Hepatocyte (in vitro differentiated cells): ENCODE measurements at regions not wholly inside any gene's neighbourhood (a gene's known extent, or its start where the extent isn't known, plus 50 kb on each side); places are given as distances from the start of the nearest gene placed in this dataset.

Source experiments
- DNase-seq: peaks from one replicate; pipeline ENCODE4 v3.0.0-alpha.2; 2016; ENCODE audit warnings: low spot score
- H2AFZ ChIP-seq: fragments of 200-600 bp; sonication (generic); 2 replicates; pipeline ENCODE4 v1.6.0; 2016; ENCODE audit warnings: antibody characterized with exemption, mild to moderate bottlenecking
- H3K27ac ChIP-seq: fragments of 200-600 bp; sonication (generic); 2 replicates; pipeline ENCODE4 v1.5.1; 2016; ENCODE audit warnings: mild to moderate bottlenecking
- H3K27me3 ChIP-seq: fragments of 200-600 bp; sonication (generic); 2 replicates; pipeline ENCODE4 v1.6.1; 2016
- H3K36me3 ChIP-seq: fragments of 200-600 bp; sonication (generic); replicated peaks from 2 replicates; pipeline ENCODE4 v1.5.1; 2016; ENCODE audit warnings: low read depth; ENCODE audit not compliant: insufficient read depth
- H3K4me1 ChIP-seq: fragments of 200-600 bp; sonication (generic); 2 replicates; pipeline ENCODE4 v1.5.1; 2016; ENCODE audit warnings: mild to moderate bottlenecking, moderate library complexity; ENCODE audit not compliant: insufficient read depth
- H3K4me2 ChIP-seq: fragments of 200-600 bp; sonication (generic); 2 replicates; pipeline ENCODE4 v1.6.0; 2016
- H3K4me3 ChIP-seq: fragments of 200-600 bp; sonication (generic); 2 replicates; pipeline ENCODE4 v1.5.1; 2016; ENCODE audit warnings: mild to moderate bottlenecking
- H3K79me2 ChIP-seq: fragments of 200-600 bp; sonication (generic); 2 replicates; pipeline ENCODE4 v1.6.0; 2017; ENCODE audit warnings: mild to moderate bottlenecking
- H3K9me2 ChIP-seq: fragments of 200-600 bp; sonication (generic); replicated peaks from 2 replicates; pipeline ENCODE4 v1.6.0; 2017; ENCODE audit warnings: mild to moderate bottlenecking; ENCODE audit not compliant: insufficient read depth
- H3K9me3 ChIP-seq: fragments of 200-600 bp; sonication (generic); 2 replicates; pipeline ENCODE4 v1.5.1; 2016; ENCODE audit warnings: low read depth, mild to moderate bottlenecking
- H4K20me1 ChIP-seq: fragments of 200-600 bp; sonication (generic); 2 replicates; pipeline ENCODE4 v1.6.0; 2016; ENCODE audit warnings: mild to moderate bottlenecking; ENCODE audit not compliant: insufficient read depth, poor library complexity, severe bottlenecking
- EZH2 ChIP-seq: fragments of 200-600 bp; sonication (generic); IDR thresholded peaks from 2 replicates; pipeline ENCODE4 v1.6.1; 2016; ENCODE audit warnings: antibody characterized with exemption, mild to moderate bottlenecking, borderline replicate concordance
- EZH2phosphoT487 ChIP-seq: fragments of 200-600 bp; sonication (generic); IDR thresholded peaks from one replicate; pipeline ENCODE4 v1.6.1; 2018; ENCODE audit warnings: antibody characterized with exemption, mild to moderate bottlenecking, low read depth, moderate library complexity; ENCODE audit not compliant: unreplicated experiment, severe bottlenecking
- WGBS: methylation state at CpG from one replicate; pipeline ENCODE4 v1.1.6; 2016; ENCODE audit warnings: low lambda C conversion rate; ENCODE audit errors: missing lambda C conversion rate; 5-methylcytosine and 5-hydroxymethylcytosine counted together
- TF ChIP-seq, protein P1 (sequence below): fragments of 200-600 bp; sonication (generic); IDR thresholded peaks from 2 replicates; pipeline ENCODE4 v1.5.1; 2016; ENCODE audit warnings: antibody characterized with exemption, mild to moderate bottlenecking; ENCODE audit not compliant: poor library complexity

DNA sequence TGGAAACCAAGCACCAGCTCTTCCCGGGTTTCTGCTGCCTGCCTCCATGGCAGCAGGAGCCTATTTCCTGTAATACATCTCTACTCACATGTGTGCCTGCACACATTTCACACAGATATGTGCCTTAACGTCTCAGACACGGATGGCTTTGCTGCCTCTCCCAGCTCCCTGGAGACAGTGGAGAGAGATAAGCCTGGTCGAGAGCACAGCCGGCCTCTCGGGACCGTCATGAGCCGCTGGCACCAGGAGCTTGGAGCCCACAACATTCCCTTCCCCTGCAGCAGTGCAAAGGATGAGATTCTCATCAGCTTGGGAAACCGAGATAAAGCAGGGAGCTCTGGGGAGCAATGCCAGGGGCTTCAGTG lies 587.7 kb downstream of the BRD1 start:
- H3K4me2 ChIP-seq = no peak overlapping the region
- H2AFZ ChIP-seq = no peak overlapping the region
- H3K4me1 ChIP-seq = peaks cover 8% of the 10 kb centered on the region
- H3K4me3 ChIP-seq = no peak overlapping the region
- no peaks in the 10 kb centered on the region for H3K9me3 ChIP-seq
- no peak overlapping the region for H3K27ac ChIP-seq
- no peaks in the 10 kb centered on the region for H3K79me2 ChIP-seq
- H3K9me2 ChIP-seq = no peaks in the 10 kb centered on the region
- 77% methylated on average over 9 of the region's 9 CpGs for WGBS
- TF ChIP-seq EZH2phosphoT487 (no peak), EZH2 (no peak)
- TF ChIP-seq, protein P1, sequence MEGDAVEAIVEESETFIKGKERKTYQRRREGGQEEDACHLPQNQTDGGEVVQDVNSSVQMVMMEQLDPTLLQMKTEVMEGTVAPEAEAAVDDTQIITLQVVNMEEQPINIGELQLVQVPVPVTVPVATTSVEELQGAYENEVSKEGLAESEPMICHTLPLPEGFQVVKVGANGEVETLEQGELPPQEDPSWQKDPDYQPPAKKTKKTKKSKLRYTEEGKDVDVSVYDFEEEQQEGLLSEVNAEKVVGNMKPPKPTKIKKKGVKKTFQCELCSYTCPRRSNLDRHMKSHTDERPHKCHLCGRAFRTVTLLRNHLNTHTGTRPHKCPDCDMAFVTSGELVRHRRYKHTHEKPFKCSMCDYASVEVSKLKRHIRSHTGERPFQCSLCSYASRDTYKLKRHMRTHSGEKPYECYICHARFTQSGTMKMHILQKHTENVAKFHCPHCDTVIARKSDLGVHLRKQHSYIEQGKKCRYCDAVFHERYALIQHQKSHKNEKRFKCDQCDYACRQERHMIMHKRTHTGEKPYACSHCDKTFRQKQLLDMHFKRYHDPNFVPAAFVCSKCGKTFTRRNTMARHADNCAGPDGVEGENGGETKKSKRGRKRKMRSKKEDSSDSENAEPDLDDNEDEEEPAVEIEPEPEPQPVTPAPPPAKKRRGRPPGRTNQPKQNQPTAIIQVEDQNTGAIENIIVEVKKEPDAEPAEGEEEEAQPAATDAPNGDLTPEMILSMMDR = no peak
- H3K27me3 ChIP-seq = no peaks in the 10 kb centered on the region
- H4K20me1 ChIP-seq = no peaks in the 10 kb centered on the region
- DNase-seq = no peak
- no peaks in the 10 kb centered on the region for H3K36me3 ChIP-seq

DNA sequence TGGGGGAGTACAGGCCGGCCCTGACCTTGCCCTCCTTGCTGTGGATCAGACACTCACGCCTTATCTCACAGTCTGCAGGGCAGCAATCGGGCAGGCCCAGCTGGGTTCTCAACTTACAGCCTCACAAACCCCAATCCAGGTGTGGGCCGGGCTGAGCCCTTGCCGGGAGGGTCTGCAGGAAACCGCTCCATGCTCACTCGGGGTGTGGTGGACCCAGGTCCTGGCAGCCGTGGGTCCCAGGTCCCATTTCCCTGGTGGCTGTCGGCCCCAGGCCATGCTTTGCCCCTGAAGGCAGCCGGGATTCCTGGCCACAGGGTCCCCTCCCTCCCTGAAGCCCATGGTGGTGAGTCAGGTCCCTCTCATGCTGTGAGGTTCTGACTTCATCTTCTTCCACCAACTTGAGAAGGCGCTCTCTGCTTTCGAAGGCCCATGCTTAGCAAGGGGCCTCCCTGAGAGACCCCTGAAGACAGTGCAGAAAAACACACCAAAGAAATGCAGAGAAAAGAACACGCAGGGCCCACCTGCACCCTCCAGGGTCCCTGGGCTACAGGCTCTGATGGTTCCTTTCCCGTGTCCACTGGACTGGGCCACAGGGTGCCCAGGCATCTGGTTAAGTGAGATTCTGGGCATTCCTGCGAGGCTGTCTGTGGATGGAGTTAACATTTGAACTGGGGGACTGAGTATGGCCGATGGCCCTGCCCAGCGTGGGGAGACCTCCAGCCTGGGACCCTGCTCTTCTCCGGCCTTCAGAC lies 588.2 kb downstream of the BRD1 start:
- Histone ChIP-seq H3K4me1 (peaks cover 8% of the 10 kb centered on the region), H3K9me3 (no peaks in the 10 kb centered on the region), H4K20me1 (no peaks in the 10 kb centered on the region), H2AFZ (no peak overlapping the region), H3K79me2 (no peaks in the 10 kb centered on the region), H3K27ac (no peak overlapping the region), H3K9me2 (no peaks in the 10 kb centered on the region), H3K4me3 (no peak overlapping the region), H3K27me3 (no peaks in the 10 kb centered on the region), H3K4me2 (no peak overlapping the region), H3K36me3 (no peaks in the 10 kb centered on the region)
- TF ChIP-seq EZH2phosphoT487 (no peak), EZH2 (no peak)
- TF ChIP-seq, protein P1 = no peak
- DNase-seq = no peak
- 85% methylated on average over 18 of the region's 18 CpGs for WGBS

DNA sequence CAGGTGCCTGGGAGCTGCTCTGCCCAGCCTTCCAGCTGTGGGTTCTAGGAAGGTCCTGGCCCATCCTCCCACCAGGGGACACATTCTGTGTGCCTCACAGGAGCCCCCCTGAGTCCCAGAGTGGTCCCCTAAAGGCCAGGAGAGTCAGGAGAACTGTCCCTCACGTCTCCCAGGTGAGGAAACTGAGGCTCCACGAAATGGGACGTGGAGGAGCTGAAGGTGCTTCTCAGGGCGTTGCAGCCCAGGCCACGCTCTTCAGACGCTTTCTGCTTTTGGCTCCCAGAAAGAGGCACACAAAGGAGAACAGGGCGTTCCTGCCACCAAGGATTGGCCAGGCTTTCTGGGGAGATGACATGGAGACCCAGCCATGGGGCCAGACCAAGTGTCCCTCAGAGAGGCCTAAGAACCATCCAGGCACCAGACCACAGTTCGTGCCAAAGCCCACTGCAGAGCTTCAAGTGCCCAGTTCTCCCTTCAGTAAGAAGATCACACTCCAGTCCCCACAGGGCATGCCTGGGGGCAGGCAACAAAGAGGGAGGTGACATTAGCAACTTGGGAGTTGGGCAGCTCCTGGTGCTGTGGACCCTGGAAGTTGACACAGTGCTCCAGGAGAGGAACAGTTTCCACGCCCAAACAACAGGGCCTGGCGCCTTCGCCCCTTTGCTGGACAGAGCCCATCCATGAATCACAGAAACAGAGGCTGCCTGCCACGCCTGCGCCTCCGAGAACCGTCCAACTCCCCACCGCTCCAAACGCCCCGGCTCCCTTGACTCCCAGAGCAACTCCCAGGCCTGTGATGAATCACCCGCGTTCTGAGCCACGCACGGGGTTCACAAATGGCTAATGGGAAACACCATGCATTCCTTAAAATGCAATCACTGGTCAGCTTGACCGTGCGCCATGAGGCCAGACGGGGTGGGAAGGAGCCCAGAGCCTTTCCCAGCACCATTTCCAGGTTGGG lies 589.2 kb downstream of the BRD1 start:
- peaks cover 8% of the 10 kb centered on the region for H3K4me1 ChIP-seq
- H3K27me3 ChIP-seq = no peaks in the 10 kb centered on the region
- no peaks in the 10 kb centered on the region for H3K79me2 ChIP-seq
- no peak overlapping the region for H3K4me2 ChIP-seq
- H3K36me3 ChIP-seq = no peaks in the 10 kb centered on the region
- H3K9me2 ChIP-seq = no peaks in the 10 kb centered on the region
- TF ChIP-seq, protein P1 = no peak
- TF ChIP-seq EZH2 (no peak), EZH2phosphoT487 (no peak)
- DNase-seq = no peak
- H3K9me3 ChIP-seq = no peaks in the 10 kb centered on the region
- H3K4me3 ChIP-seq = no peak overlapping the region
- 88% methylated on average over 25 of the region's 25 CpGs for WGBS
- H4K20me1 ChIP-seq = no peaks in the 10 kb centered on the region
- no peak overlapping the region for H3K27ac ChIP-seq
- no peak overlapping the region for H2AFZ ChIP-seq
